ENCODE measurements at regions not wholly inside any gene's neighbourhood (a gene's known extent, or its start where the extent isn't known, plus 50 kb on each side); places are given as distances from the start of the nearest gene placed in this dataset.

GRCh38 chr7:96422388-96422787 is 100.5 kb upstream of the SLC25A13 start:
- ATAC-seq (ENCODE audit: low read depth) (no peak), DNase-seq (no peak)
- Mint-ChIP-seq H3K36me3 (ENCODE audit: low read depth) (no peaks in the 10 kb centered on the region), H3K4me1 (no peaks in the 10 kb centered on the region), H3K27ac (no peak overlapping the region), H3K4me3 (no peak overlapping the region), H3K27me3 (no peaks in the 10 kb centered on the region), H3K9me3 (no peaks in the 10 kb centered on the region)
- intact Hi-C loops (cut with micrococcal nuclease) = no loop called here
- CTCF ChIA-PET = no interaction called here
- TF ChIP-seq CTCF (IDR thresholded peaks at IDR 0.05) = no peak
- POLR2A ChIA-PET = no interaction called here

- Mint-ChIP-seq H3K27me3 (peaks cover 4% of the 10 kb centered on the region), H3K27ac (no peak overlapping the region), H3K4me3 (no peak overlapping the region), H3K4me1 (no peaks in the 10 kb centered on the region), H3K9me3 (no peaks in the 10 kb centered on the region), H3K36me3 (ENCODE audit: low read depth) (no peaks in the 10 kb centered on the region)
- DNase-seq = no peak
- POLR2A ChIA-PET = no interaction called here
- ATAC-seq (ENCODE audit: low read depth) = no peak
- intact Hi-C loops (cut with micrococcal nuclease) = no loop called here
- TF ChIP-seq CTCF (IDR thresholded peaks at IDR 0.05) = no peak
- CTCF ChIA-PET = no interaction called here
Observed at GRCh38 chr7:96418581-96418980, 96.7 kb upstream of the SLC25A13 start.

GRCh38 chr7:96417784-96418183 is 95.9 kb upstream of the SLC25A13 start:
- POLR2A ChIA-PET = no interaction called here
- no peak for TF ChIP-seq CTCF (IDR thresholded peaks at IDR 0.05)
- Mint-ChIP-seq H3K36me3 (ENCODE audit: low read depth) (no peaks in the 10 kb centered on the region), H3K27me3 (peaks cover 4% of the 10 kb centered on the region), H3K9me3 (no peaks in the 10 kb centered on the region), H3K4me3 (no peak overlapping the region), H3K27ac (no peak overlapping the region), H3K4me1 (no peaks in the 10 kb centered on the region)
- DNase-seq (no peak), ATAC-seq (ENCODE audit: low read depth) (no peak)
- intact Hi-C loops (cut with micrococcal nuclease) = no loop called here
- CTCF ChIA-PET = no interaction called here

- no peaks in the 10 kb centered on the region for H3K4me1 Mint-ChIP-seq
- no peaks in the 10 kb centered on the region for H3K9me3 Mint-ChIP-seq
- H3K27me3 Mint-ChIP-seq = peaks cover 4% of the 10 kb centered on the region
- ATAC-seq (ENCODE audit: low read depth) (no peak), DNase-seq (no peak)
- intact Hi-C loops (cut with micrococcal nuclease) = no loop called here
- POLR2A ChIA-PET = no interaction called here
- H3K27ac Mint-ChIP-seq = no peak overlapping the region
- no peak overlapping the region for H3K4me3 Mint-ChIP-seq
- TF ChIP-seq CTCF (IDR thresholded peaks at IDR 0.05) = no peak
- H3K36me3 Mint-ChIP-seq (ENCODE audit: low read depth) = no peaks in the 10 kb centered on the region
- CTCF ChIA-PET = no interaction called here
Observed at GRCh38 chr7:96416599-96416998, 94.7 kb upstream of the SLC25A13 start.

- Mint-ChIP-seq H3K27me3 (peaks cover 4% of the 10 kb centered on the region), H3K4me3 (no peak overlapping the region), H3K27ac (no peak overlapping the region), H3K9me3 (no peaks in the 10 kb centered on the region), H3K4me1 (no peaks in the 10 kb centered on the region), H3K36me3 (ENCODE audit: low read depth) (no peaks in the 10 kb centered on the region)
- ChIA-PET CTCF (no interaction called here), POLR2A (no interaction called here)
- intact Hi-C loops (cut with micrococcal nuclease) = no loop called here
- DNase-seq (no peak), ATAC-seq (ENCODE audit: low read depth) (no peak)
- no peak for TF ChIP-seq CTCF (IDR thresholded peaks at IDR 0.05)
Observed at GRCh38 chr7:96416116-96416515, 94.2 kb upstream of the SLC25A13 start.

Data from activated B cell treated with CpG ODN at 0.5 μM for 24 hours (primary cell).